Right lobe of liver (tissue), 6 donors: ENCODE measurements at regions not wholly inside any gene's neighbourhood (a gene's known extent, or its start where the extent isn't known, plus 50 kb on each side); places are given as distances from the start of the nearest gene placed in this dataset.
"Not testable (repeated sequence)": the region's sequence is repeated elsewhere in the genome, so short reads cannot be mapped to it uniquely, and the experiment has no call there.

Experiments used
- ATAC-seq, 4 donors: fragments of 200-7000 bp; cut with Tn5 transposase; one replicate each; pipeline ENCODE4 v1.9.1; 2020; ENCODE audit warnings: mild to moderate bottlenecking in 4 of 4, moderate library complexity in 4 of 4
- DNase-seq, 3 donors: peaks; one replicate each; pipeline ENCODE4 v3.0.0-alpha.2; 2020
- H3K27ac ChIP-seq, 3 donors: fragments of 200-600 bp; one replicate each; pipeline ENCODE4 v1.8.0; 2022
- H3K27me3 ChIP-seq, 2 donors: fragments of 200-600 bp; one replicate each; pipeline ENCODE4 v1.8.0; 2022
- H3K36me3 ChIP-seq, 4 donors: fragments of 200-600 bp; sonication (generic) in 1 of 4; one replicate each; pipeline versions ENCODE4 v1.5.1 to v1.8.0; 2017 to 2022; ENCODE audit warnings: control low read depth in 1 of 4
- H3K4me1 ChIP-seq, 4 donors: fragments of 200-600 bp; sonication (generic) in 1 of 4; one replicate each; pipeline versions ENCODE4 v1.5.1 to v1.8.0; 2017 to 2022; ENCODE audit warnings: control low read depth in 1 of 4
- H3K4me3 ChIP-seq, 3 donors: fragments of 200-600 bp; one replicate each; pipeline ENCODE4 v1.8.0; 2022
- H3K9me3 ChIP-seq, 4 donors: fragments of 200-600 bp; sonication (generic) in 1 of 4; one replicate each; pipeline versions ENCODE4 v1.5.1 to v1.8.0; 2017 to 2022; ENCODE audit warnings: control low read depth in 1 of 4
- POLR2A ChIP-seq: fragments of 450-650 bp; IDR thresholded peaks from one replicate; pipeline ENCODE4 v1.6.1; 2017; ENCODE audit warnings: antibody characterized with exemption, mild to moderate bottlenecking
- WGBS: methylation state at CpG from one replicate; pipeline ENCODE4 v1.1.6; 2018; ENCODE audit warnings: low coverage, low lambda C conversion rate; ENCODE audit not compliant: insufficient coverage; ENCODE audit errors: missing lambda C conversion rate; 5-methylcytosine and 5-hydroxymethylcytosine counted together
- intact Hi-C, 2 donors: fragments of 100-400 bp; cut with DNase I; formaldehyde crosslinking; loops; one replicate each; pipeline versions ENCODE4 v1.11.2 to v1.14.1; 2022
- TF ChIP-seq, protein P1 (sequence below), 4 donors: fragments of 200-600 bp in 3 of 4; fragments of 450-650 bp in 1 of 4; IDR thresholded peaks; one replicate each; pipeline versions ENCODE4 v1.5.1 to v1.8.0; 2016 to 2022; ENCODE audit warnings: antibody characterized with exemption in 4 of 4, mild to moderate bottlenecking in 2 of 4
- donor health status: DM: no; HTN: yes; CAD: no.
- donor health status: DM: no; HTN: no; CAD: no.
- donor health status: DM: no; HTN: no; CAD: no.
- donor health status: DM: no; HTN: yes; CAD: no.
- donor health status: DM: no; HTN: yes; CAD: no.

DNA sequence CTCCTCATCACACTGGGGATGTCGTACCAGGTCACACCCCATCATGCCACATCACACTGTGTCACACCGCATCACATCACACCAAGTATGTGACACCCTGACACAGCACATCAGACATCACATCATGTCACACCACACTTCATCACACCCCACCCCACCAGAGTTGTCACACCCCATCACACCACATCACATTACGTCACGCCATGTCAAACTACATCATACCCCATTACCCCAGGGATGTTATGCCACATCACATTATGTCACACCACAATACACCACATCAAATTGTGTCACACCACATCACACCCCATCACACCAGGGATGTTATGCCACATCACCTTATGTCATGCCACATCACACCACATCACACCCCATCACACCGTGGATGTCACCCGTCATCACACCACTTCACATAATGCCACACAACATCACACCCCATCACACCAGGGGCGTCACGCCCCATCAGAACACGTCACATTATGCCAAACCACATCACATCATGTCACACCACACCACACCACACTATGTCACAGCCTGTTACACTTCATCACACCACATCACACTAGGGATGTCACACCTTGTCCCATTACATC lies 133.6 kb downstream of the TMEM121 start:
- no peaks in the 10 kb centered on the region for H3K36me3 ChIP-seq
- no peak overlapping the region for H3K4me3 ChIP-seq
- 88% methylated on average over 8 of the region's 9 CpGs for WGBS
- H3K27me3 ChIP-seq, result no peaks in the 10 kb centered on the region
- no peak for TF ChIP-seq POLR2A
- TF ChIP-seq, protein P1, sequence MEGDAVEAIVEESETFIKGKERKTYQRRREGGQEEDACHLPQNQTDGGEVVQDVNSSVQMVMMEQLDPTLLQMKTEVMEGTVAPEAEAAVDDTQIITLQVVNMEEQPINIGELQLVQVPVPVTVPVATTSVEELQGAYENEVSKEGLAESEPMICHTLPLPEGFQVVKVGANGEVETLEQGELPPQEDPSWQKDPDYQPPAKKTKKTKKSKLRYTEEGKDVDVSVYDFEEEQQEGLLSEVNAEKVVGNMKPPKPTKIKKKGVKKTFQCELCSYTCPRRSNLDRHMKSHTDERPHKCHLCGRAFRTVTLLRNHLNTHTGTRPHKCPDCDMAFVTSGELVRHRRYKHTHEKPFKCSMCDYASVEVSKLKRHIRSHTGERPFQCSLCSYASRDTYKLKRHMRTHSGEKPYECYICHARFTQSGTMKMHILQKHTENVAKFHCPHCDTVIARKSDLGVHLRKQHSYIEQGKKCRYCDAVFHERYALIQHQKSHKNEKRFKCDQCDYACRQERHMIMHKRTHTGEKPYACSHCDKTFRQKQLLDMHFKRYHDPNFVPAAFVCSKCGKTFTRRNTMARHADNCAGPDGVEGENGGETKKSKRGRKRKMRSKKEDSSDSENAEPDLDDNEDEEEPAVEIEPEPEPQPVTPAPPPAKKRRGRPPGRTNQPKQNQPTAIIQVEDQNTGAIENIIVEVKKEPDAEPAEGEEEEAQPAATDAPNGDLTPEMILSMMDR (IDR thresholded peaks at IDR 0.05), result no peak
- H3K4me1 ChIP-seq, result peaks cover 0 to 13% (median 2%) of the 10 kb centered on the region in 4 donors
- H3K27ac ChIP-seq, result no peak overlapping the region
- peak in 1 of 4 donors; percentile 22 for ATAC-seq
- no peaks in the 10 kb centered on the region for H3K9me3 ChIP-seq
- DNase-seq, result no peak
- intact Hi-C loops, result no loop called here

DNA sequence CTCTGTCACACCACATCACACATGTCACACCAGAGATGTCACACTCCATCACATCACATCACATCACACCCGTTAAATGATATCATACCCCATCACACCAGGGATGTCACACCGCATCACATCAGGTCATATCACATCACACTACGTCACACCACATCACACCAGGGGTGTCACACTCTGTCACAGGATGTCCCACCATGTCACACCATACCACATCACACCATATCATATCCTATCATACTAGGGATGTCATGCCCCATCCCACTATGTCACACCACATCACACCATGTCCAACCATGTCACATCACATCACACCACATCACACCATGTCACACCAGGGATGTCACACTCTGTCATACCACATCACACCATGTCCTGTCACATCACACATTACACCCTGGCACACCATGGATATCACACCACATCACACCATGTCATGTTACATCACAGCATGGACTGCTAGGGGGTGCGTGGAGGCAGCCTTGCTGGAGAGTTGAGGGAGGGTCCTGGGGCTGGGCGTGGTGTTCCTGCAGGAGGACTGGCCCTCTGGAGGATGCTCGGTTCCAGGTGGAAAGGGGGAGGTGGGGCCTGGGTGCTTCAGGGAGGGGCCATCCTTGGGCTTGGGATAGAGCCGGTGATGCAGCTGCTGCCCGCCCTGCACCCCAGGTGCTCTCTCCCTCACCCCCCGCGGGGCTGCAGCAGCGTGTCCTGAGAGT lies 134.6 kb downstream of the TMEM121 start:
- Histone ChIP-seq H3K27ac (no peak overlapping the region), H3K27me3 (no peaks in the 10 kb centered on the region), H3K4me3 (no peak overlapping the region), H3K4me1 (peaks cover 0 to 13% (median 2%) of the 10 kb centered on the region in 4 donors), H3K36me3 (no peaks in the 10 kb centered on the region), H3K9me3 (no peaks in the 10 kb centered on the region)
- intact Hi-C loops, result no loop called here
- ATAC-seq (no peak), DNase-seq (no peak)
- 82% methylated on average over 4 of the region's 11 CpGs for WGBS
- TF ChIP-seq, protein P1 (IDR thresholded peaks at IDR 0.05), result no peak
- TF ChIP-seq POLR2A, result no peak

DNA sequence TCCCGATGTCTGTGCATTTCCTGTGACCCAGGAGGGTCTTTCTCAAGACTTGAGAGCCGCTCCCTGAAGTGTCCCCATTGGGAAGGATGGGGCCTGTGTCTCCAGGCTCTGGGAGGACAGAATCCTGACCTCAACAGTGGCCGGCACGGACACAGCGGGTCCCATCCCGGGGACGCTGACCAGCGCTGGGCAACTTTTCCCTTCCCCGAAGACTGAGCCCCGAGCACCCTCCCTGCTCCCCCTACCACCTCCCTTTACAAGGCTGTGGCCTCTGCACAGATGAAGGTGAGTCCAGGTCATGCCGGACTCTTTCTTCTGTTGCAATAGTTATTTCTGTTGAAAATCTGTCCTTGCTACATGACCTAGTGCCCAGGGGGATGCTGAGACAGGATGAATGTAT lies 135.7 kb downstream of the TMEM121 start:
- H3K4me3 ChIP-seq, H3K27ac ChIP-seq, ATAC-seq, DNase-seq, intact Hi-C loops, H3K9me3 ChIP-seq, H3K36me3 ChIP-seq, H3K27me3 ChIP-seq: not testable (repeated sequence)
- 46% methylated on average over 3 of the region's 11 CpGs for WGBS
- H3K4me1 ChIP-seq, result peaks cover 0 to 13% (median 2%) of the 10 kb centered on the region in 4 donors

DNA sequence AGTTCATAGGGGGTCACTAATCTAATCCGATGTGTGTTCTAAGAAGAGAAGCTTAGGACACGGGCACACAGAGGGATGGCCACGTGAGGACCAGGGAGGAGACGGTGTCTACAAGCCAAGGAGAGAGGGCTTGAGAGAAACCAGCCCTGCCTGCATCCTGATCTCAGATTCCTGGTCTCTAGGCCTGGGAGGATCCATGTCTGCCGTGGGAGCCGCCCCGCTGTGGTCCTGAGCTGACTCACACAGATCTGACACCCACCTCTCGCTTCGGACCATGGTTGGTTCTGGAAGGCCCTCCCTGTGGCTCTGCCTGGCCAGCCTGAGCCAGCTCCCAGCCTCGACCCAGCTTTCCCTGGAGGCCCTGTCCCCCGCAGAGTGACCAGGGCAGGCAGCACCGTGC lies 136.2 kb downstream of the TMEM121 start:
- H3K27me3 ChIP-seq, DNase-seq, H3K27ac ChIP-seq, H3K36me3 ChIP-seq, intact Hi-C loops, H3K9me3 ChIP-seq, ATAC-seq, H3K4me3 ChIP-seq: not testable (repeated sequence)
- no CpG with 5 or more reads among the region's 12 CpGs for whole genome bisulfite sequencing
- H3K4me1 ChIP-seq, result peaks cover 0 to 13% (median 2%) of the 10 kb centered on the region in 4 donors

DNA sequence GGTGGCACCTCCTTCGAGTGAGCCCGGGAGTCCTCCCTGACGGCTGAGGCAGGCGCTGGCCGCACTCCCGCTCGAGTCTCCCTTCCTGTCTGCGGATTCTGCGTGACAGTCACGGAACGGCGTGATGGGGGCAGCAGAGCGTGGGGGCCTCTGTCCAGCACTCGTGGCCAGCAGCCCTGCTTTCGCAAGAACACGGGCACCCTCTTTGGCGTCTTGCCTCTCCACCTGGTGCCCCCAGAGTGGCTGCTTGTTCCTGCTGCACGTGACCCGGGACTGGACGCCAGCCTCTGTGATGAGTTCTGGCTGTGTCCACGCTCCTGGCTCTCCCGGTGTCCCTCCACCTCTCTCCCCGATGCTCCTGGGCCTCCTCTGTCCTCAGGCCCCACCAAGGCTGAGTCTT lies 136.9 kb downstream of the TMEM121 start:
- no CpG with 5 or more reads among the region's 23 CpGs for WGBS
- H3K27me3 ChIP-seq, H3K36me3 ChIP-seq, intact Hi-C loops, ATAC-seq, H3K4me3 ChIP-seq, H3K9me3 ChIP-seq, H3K27ac ChIP-seq: not testable (repeated sequence)
- DNase-seq, result peak in 1 of 3 donors; percentile 77
- peaks cover 0 to 13% (median 2%) of the 10 kb centered on the region in 4 donors for H3K4me1 ChIP-seq

DNA sequence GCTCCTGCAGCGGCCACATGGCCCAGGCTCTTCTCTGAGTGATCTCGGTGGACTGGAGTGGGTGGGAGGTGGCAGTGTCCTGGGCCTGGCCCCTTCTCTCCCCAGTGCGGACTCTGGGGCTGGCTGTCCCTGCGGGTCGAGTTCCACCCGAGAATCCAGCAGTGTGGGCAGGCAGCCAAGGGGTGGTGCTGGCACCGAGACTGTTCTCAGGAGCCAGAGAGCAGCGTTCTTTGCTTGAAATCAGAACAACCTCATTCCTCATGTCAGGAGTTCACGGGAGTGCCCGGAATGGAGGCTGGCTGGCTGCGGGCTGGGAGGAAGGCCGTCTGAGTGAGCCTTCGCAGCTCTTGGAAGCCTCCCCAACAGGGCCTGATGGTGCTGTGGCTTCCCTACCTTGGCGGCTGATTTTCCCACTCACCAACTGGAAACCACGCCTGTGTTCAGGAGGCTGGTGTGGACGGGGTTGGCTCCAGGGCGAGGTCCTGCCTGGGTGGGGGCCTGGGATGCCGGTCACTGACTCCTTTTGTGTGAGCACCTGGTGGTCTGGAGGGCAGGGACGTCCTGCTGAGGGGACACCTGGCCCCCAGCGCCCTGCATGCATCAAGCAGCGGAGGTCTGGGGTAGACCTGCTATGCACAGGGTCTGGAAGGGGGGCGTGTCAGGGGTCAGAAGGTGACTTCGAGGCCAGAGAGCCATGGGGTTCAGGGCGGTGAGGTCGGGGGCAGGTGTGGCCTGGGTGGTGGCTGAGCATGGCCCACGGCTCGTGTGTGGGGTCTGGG lies 137.6 kb downstream of the TMEM121 start:
- H3K36me3 ChIP-seq, ATAC-seq, H3K4me3 ChIP-seq, H3K9me3 ChIP-seq, intact Hi-C loops, H3K27me3 ChIP-seq: not testable (repeated sequence)
- DNase-seq, result peak; percentile 67 to 91 (median 83)
- H3K27ac ChIP-seq, result peak overlapping the region in 1 of 3 donors; percentile 40
- WGBS, result 17% methylated on average over 1 of the region's 27 CpGs
- peaks cover 0 to 13% (median 2%) of the 10 kb centered on the region in 4 donors for H3K4me1 ChIP-seq
